Kidney epithelial cell (primary cell): ENCODE measurements at regions not wholly inside any gene's neighbourhood (a gene's known extent, or its start where the extent isn't known, plus 50 kb on each side); places are given as distances from the start of the nearest gene placed in this dataset.

Source experiments
- DNase-seq: peaks from one replicate; pipeline ENCODE4 v3.0.0-alpha.2; 2010; ENCODE audit warnings: low read depth
- H3K27me3 ChIP-seq: 2 replicates; pipeline ENCODE4 v1.6.0; 2011; ENCODE audit warnings: low read length; ENCODE audit not compliant: control insufficient read depth, insufficient read depth
- H3K36me3 ChIP-seq: 2 replicates; pipeline ENCODE4 v1.5.1; 2011; ENCODE audit warnings: low read length; ENCODE audit not compliant: control insufficient read depth, insufficient read depth
- H3K4me3 ChIP-seq: 2 replicates; pipeline ENCODE4 v1.5.1; 2011; ENCODE audit warnings: low read depth, mild to moderate bottlenecking, control low read depth, low read length
- CTCF ChIP-seq: IDR thresholded peaks from 2 replicates; pipeline ENCODE4 v1.5.1; 2011; ENCODE audit warnings: mild to moderate bottlenecking, moderate library complexity, low read length, control low read depth, inconsistent platforms; ENCODE audit not compliant: insufficient read depth, poor library complexity, severe bottlenecking

- Histone ChIP-seq H3K27me3 (no peaks in the 10 kb centered on the region), H3K36me3 (no peaks in the 10 kb centered on the region), H3K4me3 (no peak overlapping the region)
- no peak for TF ChIP-seq CTCF
- no peak for DNase-seq
Observed at GRCh38 chr6:6704103-6705060, 115.9 kb downstream of the LY86 start.

GRCh38 chr6:6705061-6705425, 116.5 kb downstream of the LY86 start:
- no peaks in the 10 kb centered on the region for H3K27me3 ChIP-seq
- no peak for DNase-seq
- H3K36me3 ChIP-seq = no peaks in the 10 kb centered on the region
- TF ChIP-seq CTCF = no peak
- no peak overlapping the region for H3K4me3 ChIP-seq

- Histone ChIP-seq H3K4me3 (no peak overlapping the region), H3K27me3 (no peaks in the 10 kb centered on the region), H3K36me3 (no peaks in the 10 kb centered on the region)
- no peak for TF ChIP-seq CTCF
- no peak for DNase-seq
Observed at GRCh38 chr6:6705915-6706675, 117.6 kb downstream of the LY86 start.

- TF ChIP-seq CTCF = no peak
- no peak overlapping the region for H3K4me3 ChIP-seq
- H3K36me3 ChIP-seq = no peaks in the 10 kb centered on the region
- H3K27me3 ChIP-seq = no peaks in the 10 kb centered on the region
- no peak for DNase-seq
Observed at GRCh38 chr6:6707143-6707542, 118.6 kb downstream of the LY86 start.

GRCh38 chr6:6709106-6709505, 120.6 kb downstream of the LY86 start:
- DNase-seq = no peak
- TF ChIP-seq CTCF = no peak
- H3K27me3 ChIP-seq = no peaks in the 10 kb centered on the region

More at GRCh38 chr6:6709106-6709505, 120.6 kb downstream of the LY86 start:
- no peak overlapping the region for H3K4me3 ChIP-seq
- H3K36me3 ChIP-seq = no peaks in the 10 kb centered on the region
